Heart right ventricle (tissue), 16 donors: ENCODE measurements at regions not wholly inside any gene's neighbourhood (a gene's known extent, or its start where the extent isn't known, plus 50 kb on each side); places are given as distances from the start of the nearest gene placed in this dataset.
A peak's percentile ranks its signal among the peaks of the same experiment; 100 is the strongest.

Experiments used
- ATAC-seq, 8 donors: fragments of 200-7000 bp; cut with Tn5 transposase; one replicate each; pipeline ENCODE4 v1.9.1; 2020; ENCODE audit warnings: mild to moderate bottlenecking in 8 of 8, moderate library complexity in 8 of 8, moderate number of reproducible peaks in 1 of 8
- DNase-seq, 2 donors: peaks; one replicate each; pipeline ENCODE4 v3.0.0-alpha.2; 2020
- H3K27ac ChIP-seq, 10 donors: fragments of 200-600 bp; sonication (generic) in 2 of 10; one replicate each; pipeline versions ENCODE4 v1.5.0 to v1.8.0; 2020 to 2022; ENCODE audit warnings: mild to moderate bottlenecking in 3 of 10
- H3K27me3 ChIP-seq, 7 donors: fragments of 200-600 bp; one replicate each; pipeline ENCODE4 v1.8.0; 2021 to 2022; ENCODE audit warnings: mild to moderate bottlenecking in 2 of 7
- H3K36me3 ChIP-seq, 9 donors: fragments of 200-600 bp; sonication (generic) in 1 of 9; one replicate each; pipeline versions ENCODE4 v1.5.0 to v1.8.0; 2020 to 2022; ENCODE audit warnings: mild to moderate bottlenecking in 2 of 9
- H3K4me1 ChIP-seq, 9 donors: fragments of 200-600 bp; sonication (generic) in 1 of 9; one replicate each; pipeline versions ENCODE4 v1.5.0 to v1.8.0; 2020 to 2022; ENCODE audit warnings: mild to moderate bottlenecking in 4 of 9
- H3K4me3 ChIP-seq, 10 donors: fragments of 200-600 bp; sonication (generic) in 2 of 10; one replicate each; pipeline versions ENCODE4 v1.5.0 to v1.8.0; 2020 to 2022; ENCODE audit warnings: mild to moderate bottlenecking in 7 of 10, moderate library complexity in 2 of 10
- H3K9me3 ChIP-seq, 11 donors: fragments of 200-600 bp in 10 of 11; sonication (generic) in 2 of 11; one replicate each; pipeline versions ENCODE4 v1.5.0 to v1.8.0; 2013 to 2022; ENCODE audit warnings: mild to moderate bottlenecking in 2 of 11, control low read depth in 1 of 11, moderate library complexity in 1 of 11
- CTCF ChIP-seq, 9 donors: fragments of 200-600 bp; sonication (generic) in 2 of 9; IDR thresholded peaks; one replicate each; pipeline versions ENCODE4 v1.5.0 to v1.8.0; 2021 to 2022; ENCODE audit warnings: antibody characterized with exemption in 9 of 9, mild to moderate bottlenecking in 5 of 9, moderate library complexity in 1 of 9
- WGBS, 2 donors: extraction: QIAGEN DNeasy Blood & Tissue Kit; methylation state at CpG; one replicate each; pipeline ENCODE4 v1.1.7; 2013; ENCODE audit warnings: inconsistent platforms in 1 of 2; 5-methylcytosine and 5-hydroxymethylcytosine counted together
- intact Hi-C, 10 donors: fragments of 100-400 bp; cut with DNase I; formaldehyde crosslinking; loops; one replicate each; pipeline versions ENCODE4 v1.11.1 to v1.14.2; 2022
- donor health status: Arrhythmogenic right ventricular cardiomyopathy.
- donor health status: ischemic (EF 13 %, LVEDD 7.1; RV severe dilation, severe dysfunction).
- donor health status: healthy with polysubstance abuse.
- donor health status: DM: no; HTN: yes; CAD: no.
- donor health status: DM: no; HTN: no; CAD: no.
- donor health status: ischemic (EF 25% LVEDD 6.9; RV normal size, moderate dysfunction).
- donor health status: ischemic (EF 25% LVEDD 5.7; RV mildly dilated, moderate dysfunction).
- donor health status: healthy.
- donor health status: DM: yes; HTN: yes; CAD: no.
- donor health status: Ischemic cardiomyopathy.
- donor health status: ischemic (EF 35%, LVEDD 5.7; RV mildly dilated, moderate dysfunction).
- donor health status: nonischemic (EF 11% LVEDD 7.7; RV severe dilation, severe dysfunction).
- donor health status: DM: yes; HTN: yes; CAD: no.
- donor health status: PGD.
- donor health status: ischemic (EF 29% LVEDD 5.4; RV normal size, mild dysfunction).
- donor health status: nonischemic (EF 23%, LVEDD 6.1; RV moderate dilation, normal function).

- H3K4me1 ChIP-seq = peaks cover 0 to 31% (median 13%) of the 10 kb centered on the region in 9 donors
- no peak for DNase-seq
- intact Hi-C loops = loop anchor here in 1 of 10 donors (10.0 kb wide), 1 partner anchor 411 kb away; the partner anchor contains the start of gene FN1
- H3K36me3 ChIP-seq = no peaks in the 10 kb centered on the region
- H3K4me3 ChIP-seq = no peak overlapping the region
- TF ChIP-seq CTCF (IDR thresholded peaks at IDR 0.05) = no peak
- ATAC-seq = no peak
- 72 to 73% methylated on average over 8 of the region's 8 CpGs for WGBS, 2 donors
- H3K9me3 ChIP-seq = no peaks in the 10 kb centered on the region
- H3K27ac ChIP-seq = no peak overlapping the region
- H3K27me3 ChIP-seq = no peaks in the 10 kb centered on the region
Observed at GRCh38 chr2:215845839-215846586, 167.3 kb downstream of the MREG start.

DNA sequence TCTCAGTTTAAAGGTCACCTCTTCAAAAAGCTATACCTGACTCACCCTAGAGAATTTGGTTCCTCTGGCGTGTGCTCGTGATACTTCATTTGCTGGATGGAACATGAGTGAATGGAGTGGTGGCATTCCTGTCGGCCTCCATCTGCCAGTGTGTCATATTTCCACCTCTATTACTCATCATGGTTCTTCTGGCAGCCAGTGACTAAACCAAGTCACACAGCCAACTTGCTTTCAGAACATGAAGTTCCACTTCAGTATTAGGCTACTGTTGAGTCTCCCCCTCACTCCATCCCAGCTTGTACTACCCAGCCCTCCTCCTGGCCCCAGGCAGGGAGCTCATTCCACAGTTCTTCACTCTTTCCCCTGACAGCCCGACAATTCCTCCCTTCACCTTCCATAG, 169.8 kb downstream of the MREG start:
- peaks cover 0 to 34% (median 0%) of the 10 kb centered on the region in 9 donors for H3K4me1 ChIP-seq
- no peak for TF ChIP-seq CTCF (IDR thresholded peaks at IDR 0.05)
- no peak overlapping the region for H3K4me3 ChIP-seq
- peak overlapping the region in 1 of 10 donors; percentile 1 for H3K27ac ChIP-seq
- WGBS, 2 donors = 85 to 93% methylated on average over 4 of the region's 4 CpGs
- no peaks in the 10 kb centered on the region for H3K36me3 ChIP-seq
- intact Hi-C loops = loop anchor here in 1 of 10 donors (10.0 kb wide), 1 partner anchor 409 kb away; the partner anchor contains the start of gene FN1
- peak in 4 of 8 donors; percentile 57 to 83 (median 72) for ATAC-seq
- no peak for DNase-seq
- H3K27me3 ChIP-seq = no peaks in the 10 kb centered on the region
- no peaks in the 10 kb centered on the region for H3K9me3 ChIP-seq

GRCh38 chr2:215841175-215841816, 172.1 kb downstream of the MREG start:
- peak overlapping the region in 2 of 10 donors; percentile 30 to 35 for H3K27ac ChIP-seq
- WGBS, 2 donors = 59 to 66% methylated on average over 5 of the region's 5 CpGs

More at GRCh38 chr2:215841175-215841816, 172.1 kb downstream of the MREG start:
- H3K9me3 ChIP-seq = no peaks in the 10 kb centered on the region
- peaks cover 0 to 26% (median 0%) of the 10 kb centered on the region in 9 donors for H3K4me1 ChIP-seq
- intact Hi-C loops = loop anchor here in 1 of 10 donors (10.0 kb wide), 1 partner anchor 406 kb away; the partner anchor contains the start of gene FN1
- H3K4me3 ChIP-seq = no peak overlapping the region
- no peaks in the 10 kb centered on the region for H3K36me3 ChIP-seq
- no peaks in the 10 kb centered on the region for H3K27me3 ChIP-seq
- no peak for TF ChIP-seq CTCF (IDR thresholded peaks at IDR 0.05)
- ATAC-seq (peak in 2 of 8 donors; percentile 24 to 39), DNase-seq (peak in 1 of 2 donors; percentile 25)
